ENCODE measurements at regions not wholly inside any gene's neighbourhood (a gene's known extent, or its start where the extent isn't known, plus 50 kb on each side); places are given as distances from the start of the nearest gene placed in this dataset.

DNA sequence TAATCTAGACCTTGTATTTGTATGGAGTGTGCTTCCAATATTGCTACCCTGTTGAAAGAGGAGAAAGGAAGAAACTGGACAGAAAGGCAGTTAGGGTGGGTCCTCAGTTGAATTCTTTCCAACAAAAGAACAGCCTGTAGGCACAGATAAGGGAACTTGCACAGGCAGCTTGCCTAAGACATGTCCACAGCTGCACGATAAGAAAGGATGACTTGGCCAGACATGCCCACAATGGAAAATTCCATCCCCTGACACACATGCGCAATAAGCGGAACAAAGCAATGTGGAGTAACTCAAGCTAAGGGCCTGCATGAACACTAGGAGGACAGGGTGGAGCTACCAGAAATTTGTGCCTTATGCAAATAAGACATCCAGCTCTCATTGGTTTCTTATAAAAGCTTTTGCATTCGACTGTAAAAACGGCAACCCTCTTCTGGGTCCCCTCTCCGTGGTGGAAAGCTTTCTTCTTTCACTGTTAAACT lies 1084.7 kb upstream of the NXPH2 start:
- H3K36me3 ChIP-seq (ENCODE audit: control insufficient read depth, insufficient read depth, low read length): no peaks in the 10 kb centered on the region
- no CpG with 5 or more reads among the region's 6 CpGs for WGBS (ENCODE audit: extremely low coverage, insufficient coverage, low lambda C conversion rate)
- no peak overlapping the region for H3K4ac ChIP-seq (ENCODE audit: low read depth, low read length)
- no peak overlapping the region for H2BK15ac ChIP-seq (replicated peaks; ENCODE audit: low read depth)
- H3K18ac ChIP-seq (ENCODE audit: low read length): no peak overlapping the region
- H3K56ac ChIP-seq (ENCODE audit: low read length): no peak overlapping the region
- no peak overlapping the region for H2BK120ac ChIP-seq (ENCODE audit: low read depth, low read length)
- no peak overlapping the region for H3K27ac ChIP-seq (ENCODE audit: low read depth, low read length)
- no peak overlapping the region for H2BK5ac ChIP-seq (ENCODE audit: low read length)
- no peak overlapping the region for H3K23ac ChIP-seq (ENCODE audit: low read length)
- no peak overlapping the region for H3K9ac ChIP-seq (ENCODE audit: low read length)
- H3K4me2 ChIP-seq (ENCODE audit: low read length): no peak overlapping the region
- no peak overlapping the region for H4K8ac ChIP-seq (ENCODE audit: low read depth, low read length)
- H3K4me1 ChIP-seq (ENCODE audit: control insufficient read depth, low read depth, low read length): no peaks in the 10 kb centered on the region
- H3K4me3 ChIP-seq (ENCODE audit: low read length): no peak overlapping the region
- DNase-seq: no peak
- H3K79me2 ChIP-seq (ENCODE audit: control insufficient read depth, insufficient read depth, low read length): no peaks in the 10 kb centered on the region
- H3K79me1 ChIP-seq (ENCODE audit: low read length): no peaks in the 10 kb centered on the region
- no peak overlapping the region for H2AK5ac ChIP-seq (ENCODE audit: low read length)
- H3K27me3 ChIP-seq (ENCODE audit: insufficient read depth, low read length, poor library complexity): no peaks in the 10 kb centered on the region
- H4K5ac ChIP-seq (ENCODE audit: low read length): no peak overlapping the region

DNA sequence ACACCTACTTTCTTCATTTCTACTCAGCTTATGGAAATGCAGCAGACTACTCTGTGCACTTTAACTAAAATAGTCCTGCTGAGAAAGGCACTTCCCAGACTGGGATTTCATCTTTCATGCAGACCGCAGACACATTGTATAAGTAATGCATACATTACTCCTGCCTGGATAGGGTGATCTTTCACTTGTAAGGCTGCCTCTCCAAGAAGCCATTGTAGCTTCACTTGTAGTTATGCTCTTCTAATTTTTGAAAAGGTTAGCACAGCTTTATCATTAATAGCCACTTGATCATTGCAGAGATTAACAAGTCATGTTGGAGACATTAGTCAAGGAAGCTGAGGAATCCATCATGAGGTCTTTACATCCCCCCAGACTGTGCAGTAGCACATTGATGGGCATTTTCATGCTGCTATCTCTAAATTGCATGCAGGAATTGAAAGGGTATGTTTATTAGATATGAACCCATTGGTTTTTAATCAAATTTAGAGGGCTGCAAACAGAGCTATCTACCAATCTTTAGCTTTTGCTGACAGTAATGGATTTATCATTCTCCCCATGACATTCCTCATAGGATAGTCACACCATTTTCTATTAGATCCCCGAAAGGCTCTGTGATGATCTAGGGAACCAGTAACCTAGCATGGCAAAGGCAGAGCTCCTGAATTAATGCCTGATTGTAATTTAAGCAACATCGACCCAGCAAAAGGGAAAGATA lies 1074.7 kb upstream of the NXPH2 start:
- Histone ChIP-seq H3K4me1 (ENCODE audit: control insufficient read depth, low read depth, low read length) (no peaks in the 10 kb centered on the region), H2AK5ac (ENCODE audit: low read length) (no peak overlapping the region), H3K4me2 (ENCODE audit: low read length) (no peak overlapping the region), H2BK15ac (replicated peaks; ENCODE audit: low read depth) (no peak overlapping the region), H3K4me3 (ENCODE audit: low read length) (no peak overlapping the region), H3K36me3 (ENCODE audit: control insufficient read depth, insufficient read depth, low read length) (no peaks in the 10 kb centered on the region), H3K23ac (ENCODE audit: low read length) (no peak overlapping the region), H2BK120ac (ENCODE audit: low read depth, low read length) (no peak overlapping the region), H3K27me3 (ENCODE audit: insufficient read depth, low read length, poor library complexity) (no peaks in the 10 kb centered on the region), H3K4ac (ENCODE audit: low read depth, low read length) (no peak overlapping the region), H3K79me1 (ENCODE audit: low read length) (no peaks in the 10 kb centered on the region), H3K56ac (ENCODE audit: low read length) (no peak overlapping the region), H2BK5ac (ENCODE audit: low read length) (no peak overlapping the region), H3K79me2 (ENCODE audit: control insufficient read depth, insufficient read depth, low read length) (no peaks in the 10 kb centered on the region), H4K5ac (ENCODE audit: low read length) (no peak overlapping the region), H3K9ac (ENCODE audit: low read length) (no peak overlapping the region), H4K8ac (ENCODE audit: low read depth, low read length) (no peak overlapping the region), H3K27ac (ENCODE audit: low read depth, low read length) (no peak overlapping the region), H3K18ac (ENCODE audit: low read length) (no peak overlapping the region)
- DNase-seq: no peak
- no CpG with 5 or more reads among the region's 3 CpGs for WGBS (ENCODE audit: extremely low coverage, insufficient coverage, low lambda C conversion rate)

DNA sequence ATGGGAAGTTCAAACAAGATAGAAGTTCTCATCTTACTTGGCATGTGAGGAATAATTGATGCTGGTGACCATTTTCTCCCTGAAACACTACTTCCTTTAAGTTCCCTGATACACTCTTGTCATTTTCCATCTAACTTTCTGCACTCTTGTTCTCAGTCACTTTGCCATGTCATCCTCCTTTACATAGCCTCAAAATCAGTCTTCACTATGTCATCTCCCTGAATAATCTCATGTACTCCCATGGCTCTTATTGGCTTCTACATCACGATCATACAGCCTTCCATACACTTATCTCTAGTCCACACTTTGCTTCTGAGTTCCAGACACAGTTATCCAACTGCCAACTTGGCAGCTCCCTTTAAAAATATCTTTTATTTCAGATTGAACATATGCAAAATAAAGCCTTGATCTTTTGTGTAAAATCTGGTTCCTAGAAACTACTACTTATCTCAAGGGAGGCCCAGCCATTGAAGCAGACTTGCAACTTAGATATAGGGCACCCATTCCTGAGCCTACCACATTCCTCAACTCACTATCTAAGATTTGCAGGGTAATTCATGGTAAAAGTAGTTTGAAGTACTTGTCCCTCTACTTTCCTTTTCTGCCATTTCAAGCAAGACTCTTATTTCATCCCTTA lies 1070.2 kb upstream of the NXPH2 start:
- no peak for DNase-seq
- Histone ChIP-seq H3K4me3 (ENCODE audit: low read length) (no peak overlapping the region), H3K79me2 (ENCODE audit: control insufficient read depth, insufficient read depth, low read length) (no peaks in the 10 kb centered on the region), H3K18ac (ENCODE audit: low read length) (no peak overlapping the region), H2AK5ac (ENCODE audit: low read length) (no peak overlapping the region), H3K56ac (ENCODE audit: low read length) (no peak overlapping the region), H3K4me2 (ENCODE audit: low read length) (no peak overlapping the region), H3K79me1 (ENCODE audit: low read length) (no peaks in the 10 kb centered on the region), H3K4me1 (ENCODE audit: control insufficient read depth, low read depth, low read length) (no peaks in the 10 kb centered on the region), H3K27me3 (ENCODE audit: insufficient read depth, low read length, poor library complexity) (no peaks in the 10 kb centered on the region), H3K9ac (ENCODE audit: low read length) (no peak overlapping the region), H2BK15ac (replicated peaks; ENCODE audit: low read depth) (no peak overlapping the region), H4K5ac (ENCODE audit: low read length) (no peak overlapping the region), H3K23ac (ENCODE audit: low read length) (no peak overlapping the region), H2BK120ac (ENCODE audit: low read depth, low read length) (no peak overlapping the region), H2BK5ac (ENCODE audit: low read length) (no peak overlapping the region), H3K4ac (ENCODE audit: low read depth, low read length) (no peak overlapping the region), H3K36me3 (ENCODE audit: control insufficient read depth, insufficient read depth, low read length) (no peaks in the 10 kb centered on the region), H4K8ac (ENCODE audit: low read depth, low read length) (no peak overlapping the region), H3K27ac (ENCODE audit: low read depth, low read length) (no peak overlapping the region)
- no CpG with 5 or more reads among the region's 1 CpG for WGBS (ENCODE audit: extremely low coverage, insufficient coverage, low lambda C conversion rate)

DNA sequence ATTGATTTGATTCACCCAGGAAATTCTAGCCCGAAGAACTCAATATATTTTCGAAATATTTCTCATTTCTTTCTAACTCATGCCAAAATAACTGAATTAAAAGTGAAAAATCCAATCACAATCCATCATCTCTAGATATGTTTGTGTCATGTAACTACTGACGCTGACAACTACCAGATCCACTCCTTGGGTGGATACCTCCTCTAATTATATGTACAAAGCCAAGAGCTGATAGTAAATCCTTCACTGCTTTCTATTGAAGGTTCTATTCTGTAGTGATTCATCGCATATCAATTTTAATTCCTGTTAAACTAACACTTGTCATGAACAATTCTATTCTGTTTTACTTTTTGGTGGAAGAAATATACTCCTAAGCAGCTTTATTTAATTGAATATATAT lies 1056.6 kb upstream of the NXPH2 start:
- H3K27me3 ChIP-seq (ENCODE audit: insufficient read depth, low read length, poor library complexity): no peaks in the 10 kb centered on the region
- H3K79me2 ChIP-seq (ENCODE audit: control insufficient read depth, insufficient read depth, low read length): no peaks in the 10 kb centered on the region
- no peaks in the 10 kb centered on the region for H3K36me3 ChIP-seq (ENCODE audit: control insufficient read depth, insufficient read depth, low read length)
- H3K27ac ChIP-seq (ENCODE audit: low read depth, low read length): no peak overlapping the region
- H3K23ac ChIP-seq (ENCODE audit: low read length): no peak overlapping the region
- no peak overlapping the region for H2BK15ac ChIP-seq (replicated peaks; ENCODE audit: low read depth)
- H3K9ac ChIP-seq (ENCODE audit: low read length): no peak overlapping the region
- no peak for DNase-seq
- H2BK120ac ChIP-seq (ENCODE audit: low read depth, low read length): no peak overlapping the region
- 100% methylated on average over 2 of the region's 4 CpGs for WGBS (ENCODE audit: extremely low coverage, insufficient coverage, low lambda C conversion rate)
- no peaks in the 10 kb centered on the region for H3K4me1 ChIP-seq (ENCODE audit: control insufficient read depth, low read depth, low read length)
- no peaks in the 10 kb centered on the region for H3K79me1 ChIP-seq (ENCODE audit: low read length)
- no peak overlapping the region for H4K5ac ChIP-seq (ENCODE audit: low read length)
- H3K4me3 ChIP-seq (ENCODE audit: low read length): no peak overlapping the region
- no peak overlapping the region for H2AK5ac ChIP-seq (ENCODE audit: low read length)
- H3K56ac ChIP-seq (ENCODE audit: low read length): no peak overlapping the region
- H4K8ac ChIP-seq (ENCODE audit: low read depth, low read length): no peak overlapping the region
- H2BK5ac ChIP-seq (ENCODE audit: low read length): no peak overlapping the region
- no peak overlapping the region for H3K4me2 ChIP-seq (ENCODE audit: low read length)
- no peak overlapping the region for H3K18ac ChIP-seq (ENCODE audit: low read length)
- no peak overlapping the region for H3K4ac ChIP-seq (ENCODE audit: low read depth, low read length)

DNA sequence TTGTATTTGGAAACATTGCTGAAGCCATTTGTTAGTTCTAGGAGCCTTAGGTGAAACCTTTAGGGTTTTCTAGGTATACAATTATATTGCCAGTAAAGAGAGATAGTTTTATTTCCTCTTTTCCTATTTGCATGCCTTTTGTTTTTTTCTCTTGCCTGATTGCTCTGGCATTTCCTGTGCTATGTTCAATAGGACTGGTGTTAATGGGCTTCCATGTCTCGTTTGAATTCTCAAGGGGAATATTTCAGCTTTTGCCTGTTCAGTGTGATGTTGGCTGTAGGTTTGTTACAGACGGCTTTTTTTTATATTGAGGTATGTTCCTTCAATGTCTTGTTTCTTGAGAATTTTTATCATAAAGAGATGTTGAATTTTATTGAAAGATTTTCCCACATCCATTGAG lies 1054.9 kb upstream of the NXPH2 start:
- no peak overlapping the region for H3K23ac ChIP-seq (ENCODE audit: low read length)
- H3K4me1 ChIP-seq (ENCODE audit: control insufficient read depth, low read depth, low read length): no peaks in the 10 kb centered on the region
- WGBS (ENCODE audit: extremely low coverage, insufficient coverage, low lambda C conversion rate): no CpG with 5 or more reads among the region's 2 CpGs
- no peak overlapping the region for H3K56ac ChIP-seq (ENCODE audit: low read length)
- H3K4ac ChIP-seq (ENCODE audit: low read depth, low read length): no peak overlapping the region
- H3K9ac ChIP-seq (ENCODE audit: low read length): no peak overlapping the region
- no peaks in the 10 kb centered on the region for H3K27me3 ChIP-seq (ENCODE audit: insufficient read depth, low read length, poor library complexity)
- H2BK5ac ChIP-seq (ENCODE audit: low read length): no peak overlapping the region
- H2BK15ac ChIP-seq (replicated peaks; ENCODE audit: low read depth): no peak overlapping the region
- H2BK120ac ChIP-seq (ENCODE audit: low read depth, low read length): no peak overlapping the region
- no peak overlapping the region for H3K27ac ChIP-seq (ENCODE audit: low read depth, low read length)
- H4K5ac ChIP-seq (ENCODE audit: low read length): no peak overlapping the region
- H2AK5ac ChIP-seq (ENCODE audit: low read length): no peak overlapping the region
- no peak overlapping the region for H3K18ac ChIP-seq (ENCODE audit: low read length)
- H3K79me2 ChIP-seq (ENCODE audit: control insufficient read depth, insufficient read depth, low read length): no peaks in the 10 kb centered on the region
- H4K8ac ChIP-seq (ENCODE audit: low read depth, low read length): no peak overlapping the region
- peak; percentile 52 for DNase-seq
- H3K4me3 ChIP-seq (ENCODE audit: low read length): no peak overlapping the region
- H3K79me1 ChIP-seq (ENCODE audit: low read length): no peaks in the 10 kb centered on the region
- no peak overlapping the region for H3K4me2 ChIP-seq (ENCODE audit: low read length)
- H3K36me3 ChIP-seq (ENCODE audit: control insufficient read depth, insufficient read depth, low read length): no peaks in the 10 kb centered on the region
